ENCODE measurements at regions not wholly inside any gene's neighbourhood (a gene's known extent, or its start where the extent isn't known, plus 50 kb on each side); places are given as distances from the start of the nearest gene placed in this dataset.

DNA sequence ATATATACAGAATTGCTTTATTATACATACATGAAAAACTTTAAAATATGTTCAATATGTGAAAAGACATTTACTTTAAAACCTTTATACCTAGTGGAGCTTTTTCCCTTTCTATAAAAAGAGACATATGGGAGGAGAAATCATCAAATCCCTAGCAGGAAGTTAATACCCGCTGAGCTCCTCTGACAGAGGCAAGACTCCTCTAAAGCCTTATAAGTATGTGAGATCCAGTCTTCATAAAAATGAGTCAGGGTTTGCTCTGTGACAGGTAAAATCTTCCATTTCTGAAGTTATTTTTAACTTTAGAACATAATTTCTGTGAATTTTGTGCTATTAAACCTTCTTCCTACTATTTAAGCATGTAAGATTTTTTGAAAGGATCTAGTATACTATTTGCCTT, 634.4 kb upstream of the AADAT start:
- Histone ChIP-seq H3K4me3 (ENCODE audit: low read depth, low read length) (no peak overlapping the region), H3K27me3 (no peaks in the 10 kb centered on the region), H3K36me3 (no peaks in the 10 kb centered on the region), H3K4me1 (peaks cover 4% of the 10 kb centered on the region), H3K9me3 (no peaks in the 10 kb centered on the region)
- DNase-seq: no peak
- TF ChIP-seq, protein P1, sequence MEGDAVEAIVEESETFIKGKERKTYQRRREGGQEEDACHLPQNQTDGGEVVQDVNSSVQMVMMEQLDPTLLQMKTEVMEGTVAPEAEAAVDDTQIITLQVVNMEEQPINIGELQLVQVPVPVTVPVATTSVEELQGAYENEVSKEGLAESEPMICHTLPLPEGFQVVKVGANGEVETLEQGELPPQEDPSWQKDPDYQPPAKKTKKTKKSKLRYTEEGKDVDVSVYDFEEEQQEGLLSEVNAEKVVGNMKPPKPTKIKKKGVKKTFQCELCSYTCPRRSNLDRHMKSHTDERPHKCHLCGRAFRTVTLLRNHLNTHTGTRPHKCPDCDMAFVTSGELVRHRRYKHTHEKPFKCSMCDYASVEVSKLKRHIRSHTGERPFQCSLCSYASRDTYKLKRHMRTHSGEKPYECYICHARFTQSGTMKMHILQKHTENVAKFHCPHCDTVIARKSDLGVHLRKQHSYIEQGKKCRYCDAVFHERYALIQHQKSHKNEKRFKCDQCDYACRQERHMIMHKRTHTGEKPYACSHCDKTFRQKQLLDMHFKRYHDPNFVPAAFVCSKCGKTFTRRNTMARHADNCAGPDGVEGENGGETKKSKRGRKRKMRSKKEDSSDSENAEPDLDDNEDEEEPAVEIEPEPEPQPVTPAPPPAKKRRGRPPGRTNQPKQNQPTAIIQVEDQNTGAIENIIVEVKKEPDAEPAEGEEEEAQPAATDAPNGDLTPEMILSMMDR (IDR thresholded peaks at IDR 0.05; ENCODE audit: low read depth, low read length): no peak

DNA sequence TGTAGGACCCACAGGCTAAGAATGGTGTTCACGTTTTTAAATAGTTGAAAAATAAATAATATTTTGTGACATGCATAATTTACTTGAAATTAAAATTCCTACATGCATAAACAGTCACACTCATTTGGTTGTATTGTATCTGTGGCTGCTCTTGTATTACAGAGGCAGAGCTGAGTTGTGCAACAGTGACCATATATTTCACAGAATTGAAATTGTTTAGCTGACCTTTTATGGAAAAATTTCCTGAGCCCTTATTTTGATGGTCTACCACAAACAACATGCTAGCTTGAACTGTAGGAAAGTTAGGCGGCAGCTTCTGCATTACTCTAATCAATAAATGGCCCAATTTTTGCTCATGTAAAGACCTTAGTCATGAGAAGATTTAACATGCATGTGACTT, 633.4 kb upstream of the AADAT start:
- Histone ChIP-seq H3K4me3 (ENCODE audit: low read depth, low read length) (no peak overlapping the region), H3K4me1 (peaks cover 4% of the 10 kb centered on the region), H3K27me3 (no peaks in the 10 kb centered on the region), H3K36me3 (no peaks in the 10 kb centered on the region), H3K9me3 (no peaks in the 10 kb centered on the region)
- TF ChIP-seq, protein P1 (IDR thresholded peaks at IDR 0.05; ENCODE audit: low read depth, low read length): no peak
- no peak for DNase-seq

DNA sequence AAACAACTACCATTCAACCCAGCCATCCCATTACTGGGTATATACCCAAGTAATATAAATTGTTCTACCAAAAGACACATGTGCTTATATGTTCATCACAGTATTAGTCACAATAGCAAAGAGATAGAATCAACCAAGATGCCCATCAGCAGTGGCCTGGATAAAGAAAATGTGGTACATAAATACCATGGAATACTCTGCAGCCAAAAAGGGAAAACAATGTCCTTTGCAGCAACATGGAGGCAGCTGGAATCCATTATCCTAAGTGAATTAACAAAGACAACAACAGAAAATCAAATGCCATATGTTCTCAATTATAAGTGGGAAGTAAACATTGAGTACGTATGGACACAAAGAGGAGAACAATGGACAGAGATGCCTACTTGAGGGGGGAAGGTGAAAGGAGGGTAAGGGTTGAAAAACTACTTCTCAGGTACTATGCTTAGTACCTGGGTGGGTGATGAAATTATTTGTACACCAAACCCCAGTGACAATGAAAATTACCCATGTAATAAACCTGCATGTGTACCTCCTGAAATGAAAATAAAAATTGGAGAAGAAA, 632.1 kb upstream of the AADAT start:
- TF ChIP-seq, protein P1 (IDR thresholded peaks at IDR 0.05; ENCODE audit: low read depth, low read length): no peak
- no peaks in the 10 kb centered on the region for H3K27me3 ChIP-seq
- H3K36me3 ChIP-seq: no peaks in the 10 kb centered on the region
- H3K4me3 ChIP-seq (ENCODE audit: low read depth, low read length): no peak overlapping the region
- H3K4me1 ChIP-seq: peaks cover 4% of the 10 kb centered on the region
- peak; percentile 5 for DNase-seq
- H3K9me3 ChIP-seq: no peaks in the 10 kb centered on the region

DNA sequence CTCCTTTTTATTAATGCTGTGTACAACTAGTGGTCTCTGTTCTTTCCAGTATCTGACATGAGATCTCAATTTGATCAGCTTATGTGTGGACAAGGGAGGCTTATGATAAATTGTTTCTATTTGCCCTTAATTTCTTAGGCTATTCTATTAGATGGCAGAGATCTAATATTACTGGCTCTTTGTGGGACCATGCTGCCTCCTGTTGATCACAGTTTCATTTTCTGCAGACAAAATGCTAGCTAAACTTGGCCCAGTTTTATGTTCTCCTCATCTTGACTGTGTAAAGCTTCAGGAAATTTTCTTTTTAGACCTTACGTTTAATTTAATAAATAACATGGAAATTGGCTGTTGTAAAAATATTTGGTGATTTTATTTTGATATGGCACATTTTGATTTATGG, 627.1 kb upstream of the AADAT start:
- no peak for DNase-seq
- no peaks in the 10 kb centered on the region for H3K36me3 ChIP-seq
- no peaks in the 10 kb centered on the region for H3K27me3 ChIP-seq
- peaks cover 4% of the 10 kb centered on the region for H3K4me1 ChIP-seq
- TF ChIP-seq, protein P1 (IDR thresholded peaks at IDR 0.05; ENCODE audit: low read depth, low read length): 0 out of 2 replicates have a peak, but pooled peaks have one; percentile 11
- no peak overlapping the region for H3K4me3 ChIP-seq (ENCODE audit: low read depth, low read length)
- H3K9me3 ChIP-seq: no peaks in the 10 kb centered on the region

DNA sequence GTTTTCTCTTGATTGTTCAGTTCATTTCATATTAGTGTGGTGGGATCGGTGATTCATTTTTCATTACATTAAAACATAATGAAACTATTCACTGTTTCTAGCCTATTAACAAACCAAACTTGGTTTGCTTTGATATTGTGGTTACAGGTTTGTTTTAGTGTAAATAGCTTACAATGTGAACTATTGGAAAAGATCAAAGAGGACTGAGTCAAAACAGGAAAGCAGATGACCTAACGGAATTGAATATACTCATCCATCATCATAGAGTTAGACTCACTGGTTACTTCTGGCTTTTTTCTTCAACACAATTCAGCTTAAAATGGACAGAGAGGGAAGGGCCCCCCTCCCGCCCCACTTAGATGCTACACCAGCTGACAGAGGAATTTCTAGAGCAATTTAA, 616.2 kb upstream of the AADAT start:
- H3K9me3 ChIP-seq: no peaks in the 10 kb centered on the region

DNA sequence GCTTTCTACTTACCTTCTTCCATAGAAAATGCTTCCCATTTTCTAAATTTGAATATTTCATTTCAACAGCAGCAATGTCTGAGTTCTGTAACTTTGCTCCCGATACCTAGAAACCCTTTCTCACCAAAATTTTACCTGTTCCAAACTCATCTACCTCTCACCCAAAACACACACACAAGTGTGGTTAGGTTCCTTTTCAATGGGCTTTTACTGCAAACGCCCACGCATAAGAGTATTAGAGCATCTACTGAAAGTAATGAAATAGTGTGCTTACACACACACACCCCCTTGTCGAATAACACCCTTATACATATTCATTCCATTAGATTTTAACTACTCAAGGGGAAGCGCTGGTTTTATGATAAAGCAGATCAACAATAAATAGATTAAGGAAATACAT, 610.3 kb upstream of the AADAT start:
- Histone ChIP-seq H3K9me3 (no peaks in the 10 kb centered on the region), H3K36me3 (no peaks in the 10 kb centered on the region), H3K4me1 (no peaks in the 10 kb centered on the region), H3K4me3 (ENCODE audit: low read depth, low read length) (no peak overlapping the region), H3K27me3 (no peaks in the 10 kb centered on the region)
- TF ChIP-seq, protein P1 (IDR thresholded peaks at IDR 0.05; ENCODE audit: low read depth, low read length): no peak
- DNase-seq: no peak

More for the DNA sequence above, 616.2 kb upstream of the AADAT start:
- Histone ChIP-seq H3K27me3 (no peaks in the 10 kb centered on the region), H3K4me3 (ENCODE audit: low read depth, low read length) (no peak overlapping the region), H3K36me3 (no peaks in the 10 kb centered on the region), H3K4me1 (no peaks in the 10 kb centered on the region)
- TF ChIP-seq, protein P1 (IDR thresholded peaks at IDR 0.05; ENCODE audit: low read depth, low read length): no peak
- no peak for DNase-seq
